ENCODE measurements at regions not wholly inside any gene's neighbourhood (a gene's known extent, or its start where the extent isn't known, plus 50 kb on each side); places are given as distances from the start of the nearest gene placed in this dataset.

GRCh38 chr11:23496340-23496739 lies 636.1 kb upstream of the CCDC179 start:
- TF ChIP-seq CTCF (IDR thresholded peaks at IDR 0.05): no peak

GRCh38 chr11:23497040-23497439 lies 636.8 kb upstream of the CCDC179 start:
- DNase-seq (no peak), ATAC-seq (no peak)
- TF ChIP-seq CTCF (IDR thresholded peaks at IDR 0.05): no peak
- WGBS, 3 donors: 67 to 78% (median 70%) methylated on average over 1 of the region's 1 CpG
- no peaks in the 10 kb centered on the region for H3K36me3 ChIP-seq (ENCODE audit: insufficient read depth in 1 of 2, low read depth in 1 of 2)
- intact Hi-C loops (cut with DNase I): no loop called here
- no peak overlapping the region for H3K4me3 ChIP-seq
- no peaks in the 10 kb centered on the region for H3K4me1 ChIP-seq
- H3K27ac ChIP-seq: no peak overlapping the region
- H3K27me3 ChIP-seq (ENCODE audit: insufficient read depth in 3 of 3, low read length in 2 of 3): no peaks in the 10 kb centered on the region
- H3K9me3 ChIP-seq: no peaks in the 10 kb centered on the region

More at GRCh38 chr11:23496340-23496739, 636.1 kb upstream of the CCDC179 start:
- DNase-seq (no peak), ATAC-seq (no peak)
- H3K36me3 ChIP-seq (ENCODE audit: insufficient read depth in 1 of 2, low read depth in 1 of 2): no peaks in the 10 kb centered on the region
- no peak overlapping the region for H3K4me3 ChIP-seq
- H3K27ac ChIP-seq: no peak overlapping the region
- H3K27me3 ChIP-seq (ENCODE audit: insufficient read depth in 3 of 3, low read length in 2 of 3): no peaks in the 10 kb centered on the region
- WGBS, 3 donors: 61 to 66% (median 64%) methylated on average over 6 of the region's 6 CpGs
- H3K4me1 ChIP-seq: no peaks in the 10 kb centered on the region
- intact Hi-C loops (cut with DNase I): no loop called here
- no peaks in the 10 kb centered on the region for H3K9me3 ChIP-seq

GRCh38 chr11:23502389-23502788 lies 642.1 kb upstream of the CCDC179 start:
- DNase-seq (no peak), ATAC-seq (no peak)
- Histone ChIP-seq H3K4me1 (no peaks in the 10 kb centered on the region), H3K4me3 (no peak overlapping the region), H3K27ac (no peak overlapping the region), H3K9me3 (no peaks in the 10 kb centered on the region), H3K27me3 (ENCODE audit: insufficient read depth in 3 of 3, low read length in 2 of 3) (no peaks in the 10 kb centered on the region), H3K36me3 (ENCODE audit: insufficient read depth in 1 of 2, low read depth in 1 of 2) (no peaks in the 10 kb centered on the region)
- intact Hi-C loops (cut with DNase I): no loop called here
- TF ChIP-seq CTCF (IDR thresholded peaks at IDR 0.05): no peak
- 82 to 87% (median 84%) methylated on average over 3 of the region's 3 CpGs for WGBS, 3 donors

- intact Hi-C loops (cut with DNase I): no loop called here
- 70 to 85% (median 84%) methylated on average over 1 of the region's 1 CpG for WGBS, 3 donors
- H3K4me3 ChIP-seq: no peak overlapping the region
- H3K4me1 ChIP-seq: no peaks in the 10 kb centered on the region
- H3K36me3 ChIP-seq (ENCODE audit: insufficient read depth in 1 of 2, low read depth in 1 of 2): no peaks in the 10 kb centered on the region
- no peaks in the 10 kb centered on the region for H3K27me3 ChIP-seq (ENCODE audit: insufficient read depth in 3 of 3, low read length in 2 of 3)
- TF ChIP-seq CTCF (IDR thresholded peaks at IDR 0.05): no peak
- no peak overlapping the region for H3K27ac ChIP-seq
- no peak for ATAC-seq
- no peaks in the 10 kb centered on the region for H3K9me3 ChIP-seq
- DNase-seq: no peak
Observed at GRCh38 chr11:23502826-23503225, 642.6 kb upstream of the CCDC179 start.

GRCh38 chr11:23509023-23509422 lies 648.7 kb upstream of the CCDC179 start:
- Histone ChIP-seq H3K36me3 (ENCODE audit: insufficient read depth in 1 of 2, low read depth in 1 of 2) (no peaks in the 10 kb centered on the region), H3K27ac (no peak overlapping the region), H3K4me1 (no peaks in the 10 kb centered on the region), H3K4me3 (no peak overlapping the region), H3K27me3 (ENCODE audit: insufficient read depth in 3 of 3, low read length in 2 of 3) (no peaks in the 10 kb centered on the region), H3K9me3 (no peaks in the 10 kb centered on the region)
- intact Hi-C loops (cut with DNase I): no loop called here
- TF ChIP-seq CTCF (IDR thresholded peaks at IDR 0.05): no peak
- ATAC-seq (no peak), DNase-seq (no peak)
